HG02943 (cell line): ENCODE measurements at regions not wholly inside any gene's neighbourhood (a gene's known extent, or its start where the extent isn't known, plus 50 kb on each side); places are given as distances from the start of the nearest gene placed in this dataset.
"Not testable (repeated sequence)": the region's sequence is repeated elsewhere in the genome, so short reads cannot be mapped to it uniquely, and the experiment has no call there.

Experiments
- ATAC-seq: cut with Tn5 transposase; IDR thresholded peaks from one replicate; pipeline ENCODE4 v1.9.1; 2021; ENCODE audit warnings: mild to moderate bottlenecking, low read depth, moderate library complexity; ENCODE audit not compliant: unreplicated experiment

GRCh38 chr15:93358166-93359059 lies 269.4 kb upstream of the RGMA start:
- ATAC-seq: no peak

- no peak for ATAC-seq
Measured at GRCh38 chr15:93348711-93349545, 259.9 kb upstream of the RGMA start.

- no peak for ATAC-seq
Measured at GRCh38 chr15:93347986-93348385, 259.0 kb upstream of the RGMA start.

GRCh38 chr15:93345981-93346380 lies 257.0 kb upstream of the RGMA start:
- ATAC-seq: no peak

- ATAC-seq: not testable (repeated sequence)
Measured at GRCh38 chr15:93343402-93343801, 254.4 kb upstream of the RGMA start.

- ATAC-seq: no peak
Measured at GRCh38 chr15:93341164-93341563, 252.2 kb upstream of the RGMA start.

GRCh38 chr15:93340406-93340805 lies 251.4 kb upstream of the RGMA start:
- ATAC-seq: no peak

GRCh38 chr15:93333796-93334195 lies 244.8 kb upstream of the RGMA start:
- no peak for ATAC-seq

- not testable (repeated sequence) for ATAC-seq
Measured at GRCh38 chr15:93333126-93333525, 244.1 kb upstream of the RGMA start.

GRCh38 chr15:93332168-93332553 lies 243.2 kb upstream of the RGMA start:
- ATAC-seq: no peak

- ATAC-seq: no peak
Measured at GRCh38 chr15:93331545-93332167, 242.6 kb upstream of the RGMA start.

GRCh38 chr15:93330912-93331544 lies 242.0 kb upstream of the RGMA start:
- ATAC-seq: no peak

- ATAC-seq: no peak
Measured at GRCh38 chr15:93327364-93327763, 238.4 kb upstream of the RGMA start.

GRCh38 chr15:93324186-93324975 lies 235.4 kb upstream of the RGMA start:
- ATAC-seq: no peak

GRCh38 chr15:93321881-93322282 lies 232.9 kb upstream of the RGMA start:
- no peak for ATAC-seq

GRCh38 chr15:93319121-93319814 lies 230.3 kb upstream of the RGMA start:
- ATAC-seq: no peak

GRCh38 chr15:93317772-93318171 lies 228.8 kb upstream of the RGMA start:
- no peak for ATAC-seq

- no peak for ATAC-seq
Measured at GRCh38 chr15:93314245-93314644, 225.2 kb upstream of the RGMA start.

- ATAC-seq: no peak
Measured at GRCh38 chr15:93312891-93313486, 224.0 kb upstream of the RGMA start.
